Heart left ventricle (tissue), 16 donors: ENCODE measurements at regions not wholly inside any gene's neighbourhood (a gene's known extent, or its start where the extent isn't known, plus 50 kb on each side); places are given as distances from the start of the nearest gene placed in this dataset.

ENCODE experiments used
- ATAC-seq, 4 donors: fragments of 200-7000 bp; cut with Tn5 transposase; one replicate each; pipeline ENCODE4 v1.9.1; 2020 to 2022; ENCODE audit warnings: moderate library complexity in 4 of 4, mild to moderate bottlenecking in 3 of 4, moderate number of reproducible peaks in 1 of 4
- DNase-seq, 5 donors: peaks; one replicate each; pipeline ENCODE4 v3.0.0-alpha.2; 2020
- H3K27ac ChIP-seq, 12 donors: fragments of 200-600 bp; sonication (generic) in 4 of 12; one replicate each; pipeline versions ENCODE4 v1.5.0 to v1.8.0; 2016 to 2022; ENCODE audit warnings: mild to moderate bottlenecking in 2 of 12
- H3K27me3 ChIP-seq, 9 donors: fragments of 200-600 bp; sonication (generic) in 2 of 9; one replicate each; pipeline versions ENCODE4 v1.5.1 to v1.8.0; 2016 to 2022; ENCODE audit warnings: mild to moderate bottlenecking in 3 of 9
- H3K36me3 ChIP-seq, 9 donors: fragments of 200-600 bp; sonication (generic) in 2 of 9; one replicate each; pipeline versions ENCODE4 v1.5.0 to v1.8.0; 2018 to 2022; ENCODE audit warnings: mild to moderate bottlenecking in 2 of 9
- H3K4me1 ChIP-seq, 12 donors: fragments of 200-600 bp; sonication (generic) in 4 of 12; one replicate each; pipeline versions ENCODE4 v1.5.0 to v1.8.0; 2016 to 2022; ENCODE audit warnings: mild to moderate bottlenecking in 3 of 12
- H3K4me3 ChIP-seq, 12 donors: fragments of 200-600 bp; sonication (generic) in 4 of 12; one replicate each; pipeline versions ENCODE4 v1.5.0 to v1.8.0; 2017 to 2022; ENCODE audit warnings: mild to moderate bottlenecking in 9 of 12, moderate library complexity in 4 of 12
- H3K9me3 ChIP-seq, 12 donors: fragments of 200-600 bp; sonication (generic) in 4 of 12; one replicate each; pipeline versions ENCODE4 v1.5.0 to v1.8.0; 2016 to 2022; ENCODE audit warnings: mild to moderate bottlenecking in 1 of 12
- CTCF ChIP-seq, 12 donors: fragments of 200-600 bp; sonication (generic) in 4 of 12; IDR thresholded peaks; one replicate each; pipeline versions ENCODE4 v1.5.0 to v1.8.0; 2018 to 2022; ENCODE audit warnings: antibody characterized with exemption in 12 of 12, mild to moderate bottlenecking in 5 of 12
- POLR2A ChIP-seq, 2 donors: fragments of 450-650 bp; IDR thresholded peaks; one replicate each; pipeline ENCODE4 v1.6.1; 2017; ENCODE audit warnings: antibody characterized with exemption in 2 of 2, mild to moderate bottlenecking in 2 of 2, moderate library complexity in 2 of 2
- WGBS, 4 donors: extraction: QIAGEN DNeasy Blood & Tissue Kit in 2 of 4; methylation state at CpG; one replicate each; pipeline versions ENCODE4 v1.1.5 to v1.1.7; 2013 to 2018; 5-methylcytosine and 5-hydroxymethylcytosine counted together
- intact Hi-C, 10 donors: fragments of 100-400 bp; cut with DNase I; formaldehyde crosslinking; loops; one replicate each; pipeline versions ENCODE4 v1.11.1 to v1.14.2; 2022
- donor health status: ischemic (EF 13 %, LVEDD 7.1; RV severe dilation, severe dysfunction).
- donor health status: healthy with polysubstance abuse.
- donor health status: DM: no; HTN: yes; CAD: no.
- donor health status: DM: no; HTN: no; CAD: no.
- donor health status: ischemic (EF 25% LVEDD 6.9; RV normal size, moderate dysfunction).
- donor health status: ischemic (EF 25% LVEDD 5.7; RV mildly dilated, moderate dysfunction).
- donor health status: healthy.
- donor health status: DM: yes; HTN: yes; CAD: no.
- donor health status: ischemic (EF 35%, LVEDD 5.7; RV mildly dilated, moderate dysfunction).
- donor health status: nonischemic (EF 11% LVEDD 7.7; RV severe dilation, severe dysfunction).
- donor health status: DM: yes; HTN: yes; CAD: no.
- donor health status: PGD.
- donor health status: ischemic (EF 29% LVEDD 5.4; RV normal size, mild dysfunction).
- donor health status: nonischemic (EF 23%, LVEDD 6.1; RV moderate dilation, normal function).

DNA sequence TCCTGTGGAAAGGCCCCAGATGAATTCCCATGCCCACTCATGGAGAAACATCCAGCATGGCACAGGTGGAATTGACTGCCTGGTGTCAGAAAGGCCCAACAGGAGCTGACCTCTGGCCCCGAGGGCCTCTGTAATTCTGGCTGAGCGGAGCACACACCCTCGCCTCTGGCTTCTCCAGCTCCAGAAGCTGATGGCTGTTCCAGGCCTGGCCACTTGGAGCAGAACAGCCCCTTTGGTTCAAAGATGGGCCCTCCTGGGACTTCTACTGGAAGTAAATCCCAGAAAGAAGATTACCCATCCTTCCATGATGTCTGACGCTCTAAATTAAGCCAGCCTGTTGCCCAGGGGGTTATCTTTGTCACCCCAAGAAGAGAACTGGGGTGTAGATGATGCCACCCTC is 275.1 kb upstream of the CDH4 start:
- Histone ChIP-seq H3K27me3 (peaks cover 0 to 10% (median 0%) of the 10 kb centered on the region in 9 donors), H3K36me3 (no peaks in the 10 kb centered on the region), H3K27ac (no peak overlapping the region), H3K4me3 (no peak overlapping the region), H3K9me3 (peaks cover 0 to 29% (median 14%) of the 10 kb centered on the region in 12 donors), H3K4me1 (no peaks in the 10 kb centered on the region)
- WGBS, 4 donors: 38 to 65% (median 62%) methylated on average over 1 to 4 of the region's 4 CpGs
- ATAC-seq (no peak), DNase-seq (no peak)
- TF ChIP-seq CTCF (IDR thresholded peaks at IDR 0.05): no peak
- TF ChIP-seq POLR2A (IDR thresholded peaks at IDR 0.05): no peak
- intact Hi-C loops: no loop called here

DNA sequence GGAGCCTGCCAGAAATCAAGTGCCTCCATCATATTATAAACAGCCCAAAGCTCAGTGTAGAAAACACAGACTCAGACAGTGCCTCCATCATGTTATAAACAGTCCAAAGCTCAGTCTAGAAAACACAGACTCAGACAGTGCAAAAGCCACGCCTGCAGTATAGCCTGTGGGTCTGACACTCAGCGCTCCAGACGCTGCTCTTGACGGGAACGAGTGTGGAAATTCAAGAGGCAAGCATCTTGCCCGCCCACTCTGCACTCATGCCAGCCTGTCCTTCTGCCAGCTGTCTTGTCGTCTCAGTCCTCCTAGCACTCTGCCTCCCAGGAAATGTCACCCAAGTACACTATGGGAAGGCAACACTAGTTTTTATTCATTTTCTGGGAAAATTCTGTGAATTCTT is 274.2 kb upstream of the CDH4 start:
- no peak overlapping the region for H3K4me3 ChIP-seq
- DNase-seq (no peak), ATAC-seq (no peak)
- no peaks in the 10 kb centered on the region for H3K4me1 ChIP-seq
- H3K27me3 ChIP-seq: peaks cover 0 to 5% (median 0%) of the 10 kb centered on the region in 9 donors
- WGBS, 4 donors: 53 to 79% (median 71%) methylated on average over 7 of the region's 7 CpGs
- H3K36me3 ChIP-seq: no peaks in the 10 kb centered on the region
- TF ChIP-seq POLR2A (IDR thresholded peaks at IDR 0.05) (no peak), CTCF (IDR thresholded peaks at IDR 0.05) (no peak)
- intact Hi-C loops: no loop called here
- no peak overlapping the region for H3K27ac ChIP-seq
- H3K9me3 ChIP-seq: peaks cover 0 to 31% (median 14%) of the 10 kb centered on the region in 12 donors

GRCh38 chr20:60984666-60985065 is 267.4 kb upstream of the CDH4 start:
- intact Hi-C loops: no loop called here
- no peak for TF ChIP-seq POLR2A (IDR thresholded peaks at IDR 0.05)
- TF ChIP-seq CTCF (IDR thresholded peaks at IDR 0.05): no peak
- Histone ChIP-seq H3K9me3 (peaks cover 0 to 23% (median 10%) of the 10 kb centered on the region in 12 donors), H3K27ac (no peak overlapping the region), H3K27me3 (peaks cover 0 to 3% (median 0%) of the 10 kb centered on the region in 9 donors), H3K4me1 (no peaks in the 10 kb centered on the region), H3K4me3 (no peak overlapping the region), H3K36me3 (no peaks in the 10 kb centered on the region)
- 39 to 47% (median 46%) methylated on average over 7 of the region's 7 CpGs for WGBS, 4 donors
- no peak for DNase-seq
- no peak for ATAC-seq

- H3K4me1 ChIP-seq: no peaks in the 10 kb centered on the region
- no peak for TF ChIP-seq POLR2A (IDR thresholded peaks at IDR 0.05)
- no peak for TF ChIP-seq CTCF (IDR thresholded peaks at IDR 0.05)
- WGBS, 4 donors: 79 to 84% (median 81%) methylated on average over 12 of the region's 12 CpGs
- no peak overlapping the region for H3K4me3 ChIP-seq
- DNase-seq: no peak
- H3K27me3 ChIP-seq: peaks cover 0 to 6% (median 0%) of the 10 kb centered on the region in 9 donors
- no peak for ATAC-seq
- no peaks in the 10 kb centered on the region for H3K36me3 ChIP-seq
- intact Hi-C loops: loop anchor here in 1 of 10 donors (2.0 kb wide), 1 partner anchor 42 kb away; no protein-coding TSS in a partner anchor
- peaks cover 0 to 5% (median 0%) of the 10 kb centered on the region in 12 donors for H3K9me3 ChIP-seq
- no peak overlapping the region for H3K27ac ChIP-seq
These were observed 265.4 kb upstream of the CDH4 start for GRCh38 chr20:60986506-60987156.
